ENCODE measurements at regions not wholly inside any gene's neighbourhood (a gene's known extent, or its start where the extent isn't known, plus 50 kb on each side); places are given as distances from the start of the nearest gene placed in this dataset.

DNA sequence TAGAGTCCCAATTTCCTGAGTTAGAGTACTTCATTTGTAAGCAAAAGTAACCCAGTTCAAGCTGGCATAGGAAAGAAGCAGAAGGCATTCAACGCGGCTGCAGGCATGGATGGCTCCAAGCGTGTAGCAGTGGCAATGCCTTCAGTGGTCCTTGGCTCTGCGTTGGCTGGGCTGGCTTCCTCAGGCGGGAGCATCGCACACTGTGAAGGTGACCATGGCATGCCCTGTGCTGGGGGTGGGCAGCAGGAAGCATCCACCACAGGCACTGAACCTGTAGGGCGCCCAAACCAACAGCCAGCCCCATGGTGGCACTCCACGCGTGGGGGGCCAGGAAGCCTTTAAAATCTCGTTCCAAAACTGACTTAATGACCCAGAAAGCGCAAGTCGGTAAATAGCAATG lies 53.6 kb upstream of the SPACA7 start:
- Histone ChIP-seq H4K20me1 (ENCODE audit: insufficient read depth) (no peaks in the 10 kb centered on the region), H3K79me2 (replicated peaks; ENCODE audit: insufficient read depth, low read length) (no peaks in the 10 kb centered on the region), H2AFZ (ENCODE audit: low read depth, low read length) (no peak overlapping the region), H3K36me3 (ENCODE audit: insufficient read depth, low read length) (no peaks in the 10 kb centered on the region), H3F3A (ENCODE audit: insufficient read depth, low read length, poor library complexity, severe bottlenecking) (no peaks in the 10 kb centered on the region), H3K9me3 (ENCODE audit: low read length) (no peaks in the 10 kb centered on the region), H3K9ac (ENCODE audit: low read length) (no peak overlapping the region), H3K27me3 (ENCODE audit: insufficient read depth, low read depth, low read length) (no peaks in the 10 kb centered on the region), H3K9me2 (ENCODE audit: insufficient read depth, low read length) (no peaks in the 10 kb centered on the region), H3K4me2 (ENCODE audit: low read length) (no peak overlapping the region), H3K27ac (ENCODE audit: low read length) (no peak overlapping the region), H3K4me3 (ENCODE audit: low read length) (no peak overlapping the region)
- TF ChIP-seq SMC3 (conservative IDR thresholded peaks at IDR 0.05; ENCODE audit: poor library complexity) (no peak), EP300 (conservative IDR thresholded peaks at IDR 0.05; ENCODE audit: poor library complexity, severe bottlenecking) (no peak), EZH2 (IDR thresholded peaks at IDR 0.05; ENCODE audit: borderline replicate concordance, insufficient read depth, low read length, poor library complexity, severe bottlenecking) (no peak), TAF1 (IDR thresholded peaks at IDR 0.05; ENCODE audit: low read depth) (no peak), MXI1 (conservative IDR thresholded peaks at IDR 0.05; ENCODE audit: poor library complexity, severe bottlenecking) (no peak), RAD21 (conservative IDR thresholded peaks at IDR 0.05) (no peak)
- TF ChIP-seq, protein P1, sequence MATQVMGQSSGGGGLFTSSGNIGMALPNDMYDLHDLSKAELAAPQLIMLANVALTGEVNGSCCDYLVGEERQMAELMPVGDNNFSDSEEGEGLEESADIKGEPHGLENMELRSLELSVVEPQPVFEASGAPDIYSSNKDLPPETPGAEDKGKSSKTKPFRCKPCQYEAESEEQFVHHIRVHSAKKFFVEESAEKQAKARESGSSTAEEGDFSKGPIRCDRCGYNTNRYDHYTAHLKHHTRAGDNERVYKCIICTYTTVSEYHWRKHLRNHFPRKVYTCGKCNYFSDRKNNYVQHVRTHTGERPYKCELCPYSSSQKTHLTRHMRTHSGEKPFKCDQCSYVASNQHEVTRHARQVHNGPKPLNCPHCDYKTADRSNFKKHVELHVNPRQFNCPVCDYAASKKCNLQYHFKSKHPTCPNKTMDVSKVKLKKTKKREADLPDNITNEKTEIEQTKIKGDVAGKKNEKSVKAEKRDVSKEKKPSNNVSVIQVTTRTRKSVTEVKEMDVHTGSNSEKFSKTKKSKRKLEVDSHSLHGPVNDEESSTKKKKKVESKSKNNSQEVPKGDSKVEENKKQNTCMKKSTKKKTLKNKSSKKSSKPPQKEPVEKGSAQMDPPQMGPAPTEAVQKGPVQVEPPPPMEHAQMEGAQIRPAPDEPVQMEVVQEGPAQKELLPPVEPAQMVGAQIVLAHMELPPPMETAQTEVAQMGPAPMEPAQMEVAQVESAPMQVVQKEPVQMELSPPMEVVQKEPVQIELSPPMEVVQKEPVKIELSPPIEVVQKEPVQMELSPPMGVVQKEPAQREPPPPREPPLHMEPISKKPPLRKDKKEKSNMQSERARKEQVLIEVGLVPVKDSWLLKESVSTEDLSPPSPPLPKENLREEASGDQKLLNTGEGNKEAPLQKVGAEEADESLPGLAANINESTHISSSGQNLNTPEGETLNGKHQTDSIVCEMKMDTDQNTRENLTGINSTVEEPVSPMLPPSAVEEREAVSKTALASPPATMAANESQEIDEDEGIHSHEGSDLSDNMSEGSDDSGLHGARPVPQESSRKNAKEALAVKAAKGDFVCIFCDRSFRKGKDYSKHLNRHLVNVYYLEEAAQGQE (IDR thresholded peaks at IDR 0.05; ENCODE audit: borderline replicate concordance) = no peak
- TF ChIP-seq, protein P2, sequence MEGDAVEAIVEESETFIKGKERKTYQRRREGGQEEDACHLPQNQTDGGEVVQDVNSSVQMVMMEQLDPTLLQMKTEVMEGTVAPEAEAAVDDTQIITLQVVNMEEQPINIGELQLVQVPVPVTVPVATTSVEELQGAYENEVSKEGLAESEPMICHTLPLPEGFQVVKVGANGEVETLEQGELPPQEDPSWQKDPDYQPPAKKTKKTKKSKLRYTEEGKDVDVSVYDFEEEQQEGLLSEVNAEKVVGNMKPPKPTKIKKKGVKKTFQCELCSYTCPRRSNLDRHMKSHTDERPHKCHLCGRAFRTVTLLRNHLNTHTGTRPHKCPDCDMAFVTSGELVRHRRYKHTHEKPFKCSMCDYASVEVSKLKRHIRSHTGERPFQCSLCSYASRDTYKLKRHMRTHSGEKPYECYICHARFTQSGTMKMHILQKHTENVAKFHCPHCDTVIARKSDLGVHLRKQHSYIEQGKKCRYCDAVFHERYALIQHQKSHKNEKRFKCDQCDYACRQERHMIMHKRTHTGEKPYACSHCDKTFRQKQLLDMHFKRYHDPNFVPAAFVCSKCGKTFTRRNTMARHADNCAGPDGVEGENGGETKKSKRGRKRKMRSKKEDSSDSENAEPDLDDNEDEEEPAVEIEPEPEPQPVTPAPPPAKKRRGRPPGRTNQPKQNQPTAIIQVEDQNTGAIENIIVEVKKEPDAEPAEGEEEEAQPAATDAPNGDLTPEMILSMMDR (IDR thresholded peaks at IDR 0.05; ENCODE audit: poor library complexity, severe bottlenecking) = no peak

DNA sequence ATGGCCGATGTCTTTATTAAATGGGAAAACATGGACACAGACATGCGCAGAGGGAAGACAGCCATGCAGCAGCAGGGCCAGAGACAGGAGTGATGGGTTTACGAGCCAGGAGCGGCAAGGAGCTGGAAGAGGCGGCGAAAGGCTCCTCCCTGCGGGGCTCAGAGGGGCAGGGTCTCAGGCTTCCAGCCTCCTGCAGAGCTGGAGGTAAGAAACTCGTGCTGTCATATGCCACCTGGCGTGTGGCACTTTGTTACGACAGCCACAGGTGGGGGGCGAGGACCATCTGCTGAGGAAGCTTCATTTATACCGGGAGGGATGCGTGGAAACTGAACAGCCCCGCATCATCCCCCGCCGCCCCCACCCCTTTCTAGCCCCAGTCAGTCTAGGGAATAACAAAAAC lies 52.0 kb upstream of the SPACA7 start:
- Histone ChIP-seq H3K27ac (ENCODE audit: low read length) (no peak overlapping the region), H3K9ac (ENCODE audit: low read length) (no peak overlapping the region), H3K79me2 (replicated peaks; ENCODE audit: insufficient read depth, low read length) (no peaks in the 10 kb centered on the region), H4K20me1 (ENCODE audit: insufficient read depth) (no peaks in the 10 kb centered on the region), H3K9me3 (ENCODE audit: low read length) (no peaks in the 10 kb centered on the region), H3F3A (ENCODE audit: insufficient read depth, low read length, poor library complexity, severe bottlenecking) (no peaks in the 10 kb centered on the region), H3K4me2 (ENCODE audit: low read length) (no peak overlapping the region), H3K4me3 (ENCODE audit: low read length) (no peak overlapping the region), H3K36me3 (ENCODE audit: insufficient read depth, low read length) (no peaks in the 10 kb centered on the region), H2AFZ (ENCODE audit: low read depth, low read length) (no peak overlapping the region), H3K9me2 (ENCODE audit: insufficient read depth, low read length) (no peaks in the 10 kb centered on the region), H3K27me3 (ENCODE audit: insufficient read depth, low read depth, low read length) (no peaks in the 10 kb centered on the region)
- TF ChIP-seq TAF1 (IDR thresholded peaks at IDR 0.05; ENCODE audit: low read depth) (no peak), EZH2 (IDR thresholded peaks at IDR 0.05; ENCODE audit: borderline replicate concordance, insufficient read depth, low read length, poor library complexity, severe bottlenecking) (no peak), POLR2AphosphoS5 (IDR thresholded peaks at IDR 0.05) (no peak), RAD21 (conservative IDR thresholded peaks at IDR 0.05) (no peak), SMC3 (conservative IDR thresholded peaks at IDR 0.05; ENCODE audit: poor library complexity) (no peak), MXI1 (conservative IDR thresholded peaks at IDR 0.05; ENCODE audit: poor library complexity, severe bottlenecking) (no peak), EP300 (conservative IDR thresholded peaks at IDR 0.05; ENCODE audit: poor library complexity, severe bottlenecking) (no peak)
- TF ChIP-seq, protein P2 (IDR thresholded peaks at IDR 0.05; ENCODE audit: poor library complexity, severe bottlenecking) = no peak
- TF ChIP-seq, protein P1 (IDR thresholded peaks at IDR 0.05; ENCODE audit: borderline replicate concordance) = no peak

Measured in neural cell (in vitro differentiated cells).